ENCODE measurements at regions not wholly inside any gene's neighbourhood (a gene's known extent, or its start where the extent isn't known, plus 50 kb on each side); places are given as distances from the start of the nearest gene placed in this dataset.
"Not testable (repeated sequence)": the region's sequence is repeated elsewhere in the genome, so short reads cannot be mapped to it uniquely, and the experiment has no call there.

DNA sequence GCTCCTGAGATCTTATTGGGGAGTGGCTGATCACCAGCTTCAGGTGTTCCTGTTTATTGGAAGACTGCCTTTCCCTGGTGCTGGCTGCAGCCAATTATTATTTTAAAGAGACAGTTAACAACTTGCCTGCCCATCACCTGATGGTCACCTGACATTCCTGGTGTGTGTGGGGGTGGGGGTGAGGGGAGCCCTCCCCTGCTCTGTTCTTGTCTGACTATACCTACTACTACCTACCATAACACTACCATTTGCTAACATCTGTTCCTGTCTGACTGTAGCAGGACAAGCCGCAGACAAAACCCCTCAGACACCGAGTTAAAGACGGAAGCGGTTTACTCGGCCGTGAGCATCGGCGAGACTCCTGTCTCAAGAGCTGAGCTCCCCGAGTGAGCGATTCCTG lies 54.9 kb upstream of the NBPF3 start:
- TF ChIP-seq CTCF (conservative IDR thresholded peaks at IDR 0.05): no peak
- no peak overlapping the region for H3K27ac ChIP-seq

DNA sequence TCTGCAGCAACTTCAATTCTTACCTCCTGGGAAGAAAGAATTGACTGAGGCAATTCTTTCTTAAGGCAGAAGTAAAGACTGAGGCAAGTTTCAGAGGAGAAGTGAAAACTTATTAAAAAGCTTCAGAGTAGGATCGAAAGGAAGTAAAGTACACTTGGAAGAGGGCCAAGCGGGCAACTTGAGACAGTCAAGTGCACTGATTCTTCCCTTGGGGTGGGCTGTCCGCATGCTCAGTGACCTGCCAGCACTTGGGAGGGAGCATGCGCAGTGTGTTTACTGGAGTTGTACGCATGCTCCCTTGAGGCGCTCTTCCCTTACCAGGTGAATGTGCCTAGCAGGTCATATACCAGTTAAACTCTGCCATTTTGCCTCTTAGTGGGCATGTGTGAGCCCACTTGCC lies 55.3 kb upstream of the NBPF3 start:
- no peak for TF ChIP-seq CTCF (conservative IDR thresholded peaks at IDR 0.05)
- no peak overlapping the region for H3K27ac ChIP-seq

- no peak overlapping the region for H3K27ac ChIP-seq
- no peak for TF ChIP-seq CTCF (conservative IDR thresholded peaks at IDR 0.05)
These were observed 56.0 kb upstream of the NBPF3 start for GRCh38 chr1:21383785-21384401.

- H3K27ac ChIP-seq: no peak overlapping the region
- TF ChIP-seq CTCF (conservative IDR thresholded peaks at IDR 0.05): no peak
These were observed 58.6 kb upstream of the NBPF3 start for GRCh38 chr1:21381354-21381753.

DNA sequence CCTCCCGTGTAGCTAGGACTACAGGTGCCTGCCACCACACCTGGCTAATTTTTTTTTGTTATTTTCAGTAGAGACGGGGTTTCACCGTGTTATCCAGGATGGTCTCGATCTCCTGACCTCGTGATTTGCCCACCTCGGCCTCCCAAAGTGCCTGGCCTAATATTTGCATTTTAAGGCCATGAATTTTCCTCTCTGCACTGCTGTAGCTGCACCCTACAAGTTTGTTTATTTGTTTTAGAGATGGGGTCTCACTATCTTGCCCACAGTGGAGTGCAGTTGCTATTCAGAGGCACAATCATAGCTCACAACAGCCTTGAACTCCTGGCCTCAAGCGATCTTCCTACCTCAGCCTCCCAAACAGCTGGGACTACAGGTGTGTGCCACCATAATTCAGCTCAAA lies 59.8 kb upstream of the NBPF3 start:
- not testable (repeated sequence) for H3K27ac ChIP-seq

GRCh38 chr1:21379571-21379970 lies 60.4 kb upstream of the NBPF3 start:
- H3K27ac ChIP-seq: no peak overlapping the region
- TF ChIP-seq CTCF (conservative IDR thresholded peaks at IDR 0.05): no peak

- H3K27ac ChIP-seq: no peak overlapping the region
These were observed 61.0 kb upstream of the NBPF3 start for GRCh38 chr1:21378705-21379494.

More at GRCh38 chr1:21378705-21379494, 61.0 kb upstream of the NBPF3 start:
- no peak for TF ChIP-seq CTCF (conservative IDR thresholded peaks at IDR 0.05)

All from VCaP (cell line).